PFSK-1 (cell line): ENCODE measurements at regions not wholly inside any gene's neighbourhood (a gene's known extent, or its start where the extent isn't known, plus 50 kb on each side); places are given as distances from the start of the nearest gene placed in this dataset.

Experiments used
- FOXP2 ChIP-seq: optimal IDR thresholded peaks from 2 replicates; pipeline ENCODE3; 2011; ENCODE audit warnings: borderline replicate concordance, control low read depth, inconsistent platforms; ENCODE audit not compliant: insufficient read depth; ENCODE audit errors: extremely low read length, extremely low read depth
- POLR2AphosphoS5 ChIP-seq: IDR thresholded peaks from 2 replicates; pipeline ENCODE4 v1.6.1; 2012; ENCODE audit warnings: low read depth, mild to moderate bottlenecking, control low read depth, low read length, moderate library complexity
- TAF1 ChIP-seq: IDR thresholded peaks from 2 replicates; pipeline ENCODE4 v1.6.1; 2012; ENCODE audit warnings: low read length, control low read depth, borderline replicate concordance; ENCODE audit not compliant: insufficient read depth

- no peak for TF ChIP-seq TAF1
- no peak for TF ChIP-seq FOXP2
- no peak for TF ChIP-seq POLR2AphosphoS5
These were observed 320.3 kb downstream of the SFMBT2 start for GRCh38 chr10:7090529-7090928.
